ENCODE measurements at regions not wholly inside any gene's neighbourhood (a gene's known extent, or its start where the extent isn't known, plus 50 kb on each side); places are given as distances from the start of the nearest gene placed in this dataset.

DNA sequence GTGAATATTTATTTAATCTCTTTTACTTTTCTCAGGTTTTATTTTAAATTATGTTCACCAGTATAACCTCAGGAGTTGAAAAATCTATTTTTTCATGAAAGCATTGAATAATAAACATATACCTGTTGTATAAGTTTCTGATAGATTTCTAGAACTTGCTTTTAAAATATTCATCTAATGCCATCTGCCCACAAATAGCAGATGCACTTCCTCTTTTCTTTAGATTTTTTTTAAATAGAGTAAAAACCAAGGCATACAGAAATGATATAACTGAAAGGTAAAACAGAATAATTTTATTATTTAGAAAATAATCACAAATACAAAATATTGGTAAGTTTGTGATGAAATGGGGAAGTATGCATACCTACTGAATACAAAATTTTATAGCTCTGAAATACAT, 130.7 kb upstream of the PRMT6 start:
- H3K27ac Mint-ChIP-seq: no peak overlapping the region
- H3K4me3 ChIP-seq (replicated peaks in 1 of 3; ENCODE audit: low read depth in 2 of 3, low read length in 3 of 3): no peak overlapping the region
- intact Hi-C loops (cut with micrococcal nuclease): no loop called here

DNA sequence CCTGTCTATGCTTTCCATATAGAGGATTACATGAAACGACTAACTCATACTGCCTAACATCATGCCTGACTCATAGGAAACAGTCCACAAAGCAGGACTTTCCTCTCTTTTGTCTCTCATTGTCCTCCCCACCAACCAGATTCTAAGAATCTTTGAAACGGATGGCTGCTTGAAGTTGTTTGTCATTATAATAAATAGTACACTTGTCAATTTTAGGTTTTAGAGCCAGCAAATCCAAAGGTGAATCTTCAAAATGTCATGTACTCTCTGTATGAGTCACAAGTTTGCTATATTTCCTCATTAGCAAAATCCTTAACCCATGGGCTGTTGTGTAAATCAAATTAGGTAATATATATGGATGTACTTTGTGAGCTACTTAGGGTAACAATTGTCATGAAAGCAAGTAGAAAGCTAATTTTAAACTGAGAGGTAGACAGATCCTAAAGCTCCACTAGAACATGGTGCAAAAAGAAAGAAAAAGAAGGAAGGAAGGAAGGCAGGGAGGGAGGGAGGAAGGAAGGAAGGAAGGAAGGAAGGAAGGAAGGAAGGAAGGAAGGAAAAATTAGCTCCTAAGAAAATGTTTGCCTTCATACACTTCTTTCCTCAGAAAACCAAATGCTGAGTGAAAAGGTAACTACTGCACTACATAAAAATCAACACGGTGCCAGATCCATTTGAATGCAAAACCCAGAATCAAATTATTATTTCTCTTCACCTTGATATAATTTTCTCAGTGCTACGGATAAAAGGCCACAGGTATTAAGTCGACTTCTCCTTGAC, 129.5 kb upstream of the PRMT6 start:
- H3K36me3 Mint-ChIP-seq: no peaks in the 10 kb centered on the region

More for the DNA sequence above, 130.7 kb upstream of the PRMT6 start:
- no peaks in the 10 kb centered on the region for H3K4me1 Mint-ChIP-seq
- peaks cover 0 to 6% (median 3%) of the 10 kb centered on the region in 7 donors for H3K9me3 Mint-ChIP-seq
- TF ChIP-seq, protein P1, sequence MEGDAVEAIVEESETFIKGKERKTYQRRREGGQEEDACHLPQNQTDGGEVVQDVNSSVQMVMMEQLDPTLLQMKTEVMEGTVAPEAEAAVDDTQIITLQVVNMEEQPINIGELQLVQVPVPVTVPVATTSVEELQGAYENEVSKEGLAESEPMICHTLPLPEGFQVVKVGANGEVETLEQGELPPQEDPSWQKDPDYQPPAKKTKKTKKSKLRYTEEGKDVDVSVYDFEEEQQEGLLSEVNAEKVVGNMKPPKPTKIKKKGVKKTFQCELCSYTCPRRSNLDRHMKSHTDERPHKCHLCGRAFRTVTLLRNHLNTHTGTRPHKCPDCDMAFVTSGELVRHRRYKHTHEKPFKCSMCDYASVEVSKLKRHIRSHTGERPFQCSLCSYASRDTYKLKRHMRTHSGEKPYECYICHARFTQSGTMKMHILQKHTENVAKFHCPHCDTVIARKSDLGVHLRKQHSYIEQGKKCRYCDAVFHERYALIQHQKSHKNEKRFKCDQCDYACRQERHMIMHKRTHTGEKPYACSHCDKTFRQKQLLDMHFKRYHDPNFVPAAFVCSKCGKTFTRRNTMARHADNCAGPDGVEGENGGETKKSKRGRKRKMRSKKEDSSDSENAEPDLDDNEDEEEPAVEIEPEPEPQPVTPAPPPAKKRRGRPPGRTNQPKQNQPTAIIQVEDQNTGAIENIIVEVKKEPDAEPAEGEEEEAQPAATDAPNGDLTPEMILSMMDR (IDR thresholded peaks at IDR 0.05): no peak
- H3K4me3 Mint-ChIP-seq: no peak overlapping the region
- Histone ChIP-seq H4K20me1 (ENCODE audit: insufficient read depth, low read length) (no peaks in the 10 kb centered on the region), H3K9me3 (replicated peaks in 1 of 2; ENCODE audit: control insufficient read depth in 1 of 2, insufficient read depth in 1 of 2, low read length in 2 of 2) (no peaks in the 10 kb centered on the region), H3K27me3 (ENCODE audit: control insufficient read depth in 2 of 2, insufficient read depth in 2 of 2, low read length in 2 of 2) (no peaks in the 10 kb centered on the region), H3K79me2 (ENCODE audit: insufficient read depth, low read length) (no peaks in the 10 kb centered on the region), H3K4me1 (ENCODE audit: control insufficient read depth in 1 of 2, insufficient read depth in 2 of 2, low read length in 2 of 2) (no peaks in the 10 kb centered on the region), H3K4me2 (replicated peaks; ENCODE audit: extremely low read depth, low read length, poor library complexity, severe bottlenecking) (no peak overlapping the region), H3K27ac (ENCODE audit: low read depth in 1 of 2, low read length in 2 of 2) (no peak overlapping the region), H3K36me3 (replicated peaks in 1 of 2; ENCODE audit: control insufficient read depth in 1 of 2, insufficient read depth in 2 of 2, low read length in 2 of 2) (no peaks in the 10 kb centered on the region), H3K9ac (ENCODE audit: insufficient read depth, low read length, poor library complexity, severe bottlenecking) (no peak overlapping the region), H2AFZ (ENCODE audit: insufficient read depth, low read depth, low read length, poor library complexity, severe bottlenecking) (no peak overlapping the region)
- H3K27me3 Mint-ChIP-seq (ENCODE audit: low read depth in 3 of 3): no peaks in the 10 kb centered on the region
- DNase-seq: no peak
- H3K36me3 Mint-ChIP-seq: no peaks in the 10 kb centered on the region

More for the DNA sequence above, 129.5 kb upstream of the PRMT6 start:
- WGBS (ENCODE audit: insufficient coverage): 93% methylated on average over 2 of the region's 5 CpGs
- Histone ChIP-seq H3K36me3 (replicated peaks in 1 of 2; ENCODE audit: control insufficient read depth in 1 of 2, insufficient read depth in 2 of 2, low read length in 2 of 2) (no peaks in the 10 kb centered on the region), H3K9me3 (replicated peaks in 1 of 2; ENCODE audit: control insufficient read depth in 1 of 2, insufficient read depth in 1 of 2, low read length in 2 of 2) (no peaks in the 10 kb centered on the region), H3K27me3 (ENCODE audit: control insufficient read depth in 2 of 2, insufficient read depth in 2 of 2, low read length in 2 of 2) (no peaks in the 10 kb centered on the region), H3K4me1 (ENCODE audit: control insufficient read depth in 1 of 2, insufficient read depth in 2 of 2, low read length in 2 of 2) (no peaks in the 10 kb centered on the region), H4K20me1 (ENCODE audit: insufficient read depth, low read length) (no peaks in the 10 kb centered on the region), H3K4me3 (replicated peaks in 1 of 3; ENCODE audit: low read depth in 2 of 3, low read length in 3 of 3) (no peak overlapping the region), H3K79me2 (ENCODE audit: insufficient read depth, low read length) (no peaks in the 10 kb centered on the region), H3K9ac (ENCODE audit: insufficient read depth, low read length, poor library complexity, severe bottlenecking) (no peak overlapping the region), H3K4me2 (replicated peaks; ENCODE audit: extremely low read depth, low read length, poor library complexity, severe bottlenecking) (no peak overlapping the region), H3K27ac (ENCODE audit: low read depth in 1 of 2, low read length in 2 of 2) (no peak overlapping the region), H2AFZ (ENCODE audit: insufficient read depth, low read depth, low read length, poor library complexity, severe bottlenecking) (no peak overlapping the region)
- Mint-ChIP-seq H3K4me3 (no peak overlapping the region), H3K27me3 (ENCODE audit: low read depth in 3 of 3) (no peaks in the 10 kb centered on the region), H3K27ac (no peak overlapping the region), H3K4me1 (no peaks in the 10 kb centered on the region), H3K9me3 (peaks cover 0 to 7% (median 4%) of the 10 kb centered on the region in 7 donors)
- intact Hi-C loops (cut with micrococcal nuclease): no loop called here
- DNase-seq: no peak
- TF ChIP-seq, protein P1 (IDR thresholded peaks at IDR 0.05): no peak
